C4-2B (cell line): ENCODE measurements at regions not wholly inside any gene's neighbourhood (a gene's known extent, or its start where the extent isn't known, plus 50 kb on each side); places are given as distances from the start of the nearest gene placed in this dataset.

Source experiments
- H3K27ac ChIP-seq: fragments of 450-650 bp; 2 replicates; pipeline ENCODE4 v1.5.1; 2017
- CTCF ChIP-seq: fragments of 450-650 bp; conservative IDR thresholded peaks from 2 replicates; pipeline ENCODE4 v1.5.1; 2017; ENCODE audit warnings: mild to moderate bottlenecking
- ZFX ChIP-seq: fragments of 450-650 bp; IDR thresholded peaks from 2 replicates; pipeline ENCODE4 v1.6.1; 2017

- no peak for TF ChIP-seq CTCF
- no peak for TF ChIP-seq ZFX
- H3K27ac ChIP-seq: no peak overlapping the region
Observed at GRCh38 chr7:32256376-32256775, 186.2 kb upstream of the PDE1C start.

GRCh38 chr7:32255036-32255435 lies 184.8 kb upstream of the PDE1C start:
- no peak for TF ChIP-seq ZFX
- TF ChIP-seq CTCF: no peak

GRCh38 chr7:32253299-32253698 lies 183.1 kb upstream of the PDE1C start:
- TF ChIP-seq CTCF: no peak
- no peak for TF ChIP-seq ZFX
- no peak overlapping the region for H3K27ac ChIP-seq

More at GRCh38 chr7:32255036-32255435, 184.8 kb upstream of the PDE1C start:
- no peak overlapping the region for H3K27ac ChIP-seq

- TF ChIP-seq CTCF (no peak), ZFX (no peak)
- H3K27ac ChIP-seq: no peak overlapping the region
Observed at GRCh38 chr7:32251659-32252058, 181.5 kb upstream of the PDE1C start.

- no peak overlapping the region for H3K27ac ChIP-seq
- TF ChIP-seq CTCF (no peak), ZFX (no peak)
Observed at GRCh38 chr7:32250471-32251260, 180.5 kb upstream of the PDE1C start.

GRCh38 chr7:32250003-32250402 lies 179.8 kb upstream of the PDE1C start:
- TF ChIP-seq ZFX (no peak), CTCF (no peak)

GRCh38 chr7:32248522-32248921 lies 178.3 kb upstream of the PDE1C start:
- H3K27ac ChIP-seq: no peak overlapping the region
- no peak for TF ChIP-seq CTCF
- TF ChIP-seq ZFX: no peak

More at GRCh38 chr7:32250003-32250402, 179.8 kb upstream of the PDE1C start:
- H3K27ac ChIP-seq: no peak overlapping the region
